ENCODE measurements at regions not wholly inside any gene's neighbourhood (a gene's known extent, or its start where the extent isn't known, plus 50 kb on each side); places are given as distances from the start of the nearest gene placed in this dataset.

DNA sequence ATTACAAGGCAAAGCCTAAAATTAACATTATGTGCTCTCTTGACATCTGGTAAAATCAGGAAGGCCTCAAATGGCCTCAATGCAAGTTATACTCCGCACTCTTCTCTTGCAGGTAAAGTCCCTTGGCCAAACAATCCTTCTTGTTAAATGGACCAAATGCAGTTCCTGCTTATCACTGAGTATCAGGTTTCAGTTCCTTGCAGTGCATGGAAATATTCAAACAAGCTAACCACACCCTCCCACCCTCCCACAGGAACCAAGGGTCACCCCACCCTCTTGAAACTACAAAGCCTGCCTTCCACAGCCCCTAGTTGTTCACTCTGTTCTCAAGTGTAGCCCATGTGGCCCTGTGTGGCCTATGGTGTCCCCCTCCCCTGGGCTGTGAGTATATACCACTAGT, 171.9 kb upstream of the CADPS start:
- ATAC-seq (ENCODE audit: low read depth) (peak; percentile 49), DNase-seq (no peak)
- Histone ChIP-seq H3K4me3 (ENCODE audit: control extremely low read depth in 1 of 5, extremely low read depth in 1 of 5, insufficient read depth in 1 of 5, low read depth in 2 of 5, low read length in 4 of 5) (no peak overlapping the region), H2AFZ (ENCODE audit: insufficient read depth, low read depth, low read length, poor library complexity, severe bottlenecking) (no peak overlapping the region), H3K27me3 (replicated peaks in 1 of 4; ENCODE audit: control extremely low read depth in 1 of 4, control insufficient read depth in 3 of 4, insufficient read depth in 4 of 4, low read length in 3 of 4) (no peaks in the 10 kb centered on the region), H3K9me3 (ENCODE audit: control extremely low read depth in 1 of 3, control insufficient read depth in 2 of 3, insufficient read depth in 1 of 3, low read length in 2 of 3) (no peaks in the 10 kb centered on the region), H3K79me2 (ENCODE audit: control insufficient read depth, insufficient read depth, low read length) (no peaks in the 10 kb centered on the region), H3K9ac (ENCODE audit: low read length) (no peak overlapping the region), H3K36me3 (replicated peaks in 1 of 2; ENCODE audit: control extremely low read depth in 1 of 2, control insufficient read depth in 1 of 2, extremely low read depth in 1 of 2, insufficient read depth in 2 of 2, low read length in 1 of 2) (no peaks in the 10 kb centered on the region), H3K27ac (ENCODE audit: low read length in 2 of 2) (no peak overlapping the region), H3K4me2 (replicated peaks; ENCODE audit: low read depth, low read length, poor library complexity, severe bottlenecking) (no peak overlapping the region), H4K20me1 (ENCODE audit: control insufficient read depth, insufficient read depth, low read length, poor library complexity, severe bottlenecking) (no peaks in the 10 kb centered on the region), H3K4me1 (ENCODE audit: control insufficient read depth in 2 of 2, insufficient read depth in 2 of 2, low read length in 2 of 2) (peaks cover 0 to 5% of the 10 kb centered on the region in 2 donors)
- ChIA-PET CTCF (no interaction called here), POLR2A (no interaction called here)
- Mint-ChIP-seq H3K27ac (peak overlapping the region; percentile 62), H3K4me1 (peaks cover 25% of the 10 kb centered on the region), H3K4me3 (peak overlapping the region; percentile 68), H3K27me3 (no peaks in the 10 kb centered on the region), H3K9me3 (ENCODE audit: insufficient read depth) (peaks cover 10% of the 10 kb centered on the region)
- WGBS (ENCODE audit: insufficient coverage), result 77% methylated on average over 1 of the region's 1 CpG
- intact Hi-C loops (cut with micrococcal nuclease), result no loop called here
- no peak for TF ChIP-seq EZH2 (IDR thresholded peaks at IDR 0.05; ENCODE audit: borderline replicate concordance, insufficient read depth, low read depth, low read length, poor library complexity, severe bottlenecking)
- TF ChIP-seq, protein P1, sequence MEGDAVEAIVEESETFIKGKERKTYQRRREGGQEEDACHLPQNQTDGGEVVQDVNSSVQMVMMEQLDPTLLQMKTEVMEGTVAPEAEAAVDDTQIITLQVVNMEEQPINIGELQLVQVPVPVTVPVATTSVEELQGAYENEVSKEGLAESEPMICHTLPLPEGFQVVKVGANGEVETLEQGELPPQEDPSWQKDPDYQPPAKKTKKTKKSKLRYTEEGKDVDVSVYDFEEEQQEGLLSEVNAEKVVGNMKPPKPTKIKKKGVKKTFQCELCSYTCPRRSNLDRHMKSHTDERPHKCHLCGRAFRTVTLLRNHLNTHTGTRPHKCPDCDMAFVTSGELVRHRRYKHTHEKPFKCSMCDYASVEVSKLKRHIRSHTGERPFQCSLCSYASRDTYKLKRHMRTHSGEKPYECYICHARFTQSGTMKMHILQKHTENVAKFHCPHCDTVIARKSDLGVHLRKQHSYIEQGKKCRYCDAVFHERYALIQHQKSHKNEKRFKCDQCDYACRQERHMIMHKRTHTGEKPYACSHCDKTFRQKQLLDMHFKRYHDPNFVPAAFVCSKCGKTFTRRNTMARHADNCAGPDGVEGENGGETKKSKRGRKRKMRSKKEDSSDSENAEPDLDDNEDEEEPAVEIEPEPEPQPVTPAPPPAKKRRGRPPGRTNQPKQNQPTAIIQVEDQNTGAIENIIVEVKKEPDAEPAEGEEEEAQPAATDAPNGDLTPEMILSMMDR (IDR thresholded peaks at IDR 0.05), result no peak

- H3K9me3 ChIP-seq (ENCODE audit: control extremely low read depth in 1 of 3, control insufficient read depth in 2 of 3, insufficient read depth in 1 of 3, low read length in 2 of 3), result no peaks in the 10 kb centered on the region
- H3K4me1 ChIP-seq (ENCODE audit: control insufficient read depth in 2 of 2, insufficient read depth in 2 of 2, low read length in 2 of 2), result peaks cover 0 to 5% of the 10 kb centered on the region in 2 donors
- no peak overlapping the region for H3K4me2 ChIP-seq (replicated peaks; ENCODE audit: low read depth, low read length, poor library complexity, severe bottlenecking)
- no peak overlapping the region for H3K4me3 ChIP-seq (ENCODE audit: control extremely low read depth in 1 of 5, extremely low read depth in 1 of 5, insufficient read depth in 1 of 5, low read depth in 2 of 5, low read length in 4 of 5)
- ChIA-PET POLR2A (no interaction called here), CTCF (no interaction called here)
- no peak overlapping the region for H2AFZ ChIP-seq (ENCODE audit: insufficient read depth, low read depth, low read length, poor library complexity, severe bottlenecking)
- no peak for TF ChIP-seq EZH2 (IDR thresholded peaks at IDR 0.05; ENCODE audit: borderline replicate concordance, insufficient read depth, low read depth, low read length, poor library complexity, severe bottlenecking)
- TF ChIP-seq, protein P1 (IDR thresholded peaks at IDR 0.05), result no peak
- no peak for ATAC-seq (ENCODE audit: low read depth)
- no peak overlapping the region for H3K27ac ChIP-seq (ENCODE audit: low read length in 2 of 2)
- no peak overlapping the region for H3K9ac ChIP-seq (ENCODE audit: low read length)
- no peaks in the 10 kb centered on the region for H3K27me3 Mint-ChIP-seq
- H3K79me2 ChIP-seq (ENCODE audit: control insufficient read depth, insufficient read depth, low read length), result no peaks in the 10 kb centered on the region
- H3K9me3 Mint-ChIP-seq (ENCODE audit: insufficient read depth), result peaks cover 10% of the 10 kb centered on the region
- peaks cover 25% of the 10 kb centered on the region for H3K4me1 Mint-ChIP-seq
- no peak overlapping the region for H3K4me3 Mint-ChIP-seq
- no peaks in the 10 kb centered on the region for H4K20me1 ChIP-seq (ENCODE audit: control insufficient read depth, insufficient read depth, low read length, poor library complexity, severe bottlenecking)
- WGBS (ENCODE audit: insufficient coverage), result 96% methylated on average over 3 of the region's 4 CpGs
- DNase-seq, result no peak
- intact Hi-C loops (cut with micrococcal nuclease), result no loop called here
- no peak overlapping the region for H3K27ac Mint-ChIP-seq
- no peaks in the 10 kb centered on the region for H3K27me3 ChIP-seq (replicated peaks in 1 of 4; ENCODE audit: control extremely low read depth in 1 of 4, control insufficient read depth in 3 of 4, insufficient read depth in 4 of 4, low read length in 3 of 4)
- H3K36me3 ChIP-seq (replicated peaks in 1 of 2; ENCODE audit: control extremely low read depth in 1 of 2, control insufficient read depth in 1 of 2, extremely low read depth in 1 of 2, insufficient read depth in 2 of 2, low read length in 1 of 2), result no peaks in the 10 kb centered on the region
Measured at GRCh38 chr3:63048367-63049326, 173.4 kb upstream of the CADPS start.
